HS-5 (cell line): ENCODE measurements at regions not wholly inside any gene's neighbourhood (a gene's known extent, or its start where the extent isn't known, plus 50 kb on each side); places are given as distances from the start of the nearest gene placed in this dataset.
"Not testable (repeated sequence)": the region's sequence is repeated elsewhere in the genome, so short reads cannot be mapped to it uniquely, and the experiment has no call there.

Experiments used
- DNase-seq: peaks from one replicate; pipeline ENCODE4 v3.0.0-alpha.2; 2012; ENCODE audit warnings: low read depth

GRCh38 chr13:100764937-100765336 lies 90.3 kb upstream of the TMTC4 start:
- DNase-seq: no peak

GRCh38 chr13:100762126-100762525 lies 87.5 kb upstream of the TMTC4 start:
- not testable (repeated sequence) for DNase-seq

GRCh38 chr13:100755891-100756290 lies 81.3 kb upstream of the TMTC4 start:
- DNase-seq: no peak

- DNase-seq: no peak
Measured at GRCh38 chr13:100754459-100754858, 79.9 kb upstream of the TMTC4 start.

- DNase-seq: no peak
Measured at GRCh38 chr13:100753376-100753775, 78.8 kb upstream of the TMTC4 start.

GRCh38 chr13:100751826-100752225 lies 77.2 kb upstream of the TMTC4 start:
- no peak for DNase-seq

GRCh38 chr13:100746953-100747683 lies 72.5 kb upstream of the TMTC4 start:
- no peak for DNase-seq

- no peak for DNase-seq
Measured at GRCh38 chr13:100738176-100738855, 63.7 kb upstream of the TMTC4 start.

- no peak for DNase-seq
Measured at GRCh38 chr13:100735494-100735893, 60.9 kb upstream of the TMTC4 start.

GRCh38 chr13:100734194-100734720 lies 59.7 kb upstream of the TMTC4 start:
- DNase-seq: no peak

GRCh38 chr13:100733261-100733660 lies 58.7 kb upstream of the TMTC4 start:
- no peak for DNase-seq

GRCh38 chr13:100728201-100728600 lies 53.6 kb upstream of the TMTC4 start:
- DNase-seq: no peak

- no peak for DNase-seq
Measured at GRCh38 chr13:100725472-100725871, 50.9 kb upstream of the TMTC4 start.

- DNase-seq: no peak
Measured at GRCh38 chr13:100724568-100724967, 50.0 kb upstream of the TMTC4 start.
